Liver (tissue), 8 donors: ENCODE measurements at regions not wholly inside any gene's neighbourhood (a gene's known extent, or its start where the extent isn't known, plus 50 kb on each side); places are given as distances from the start of the nearest gene placed in this dataset.

Experiments used
- DNase-seq: peaks from one replicate; pipeline ENCODE4 v3.0.0-alpha.2; 2017; ENCODE audit warnings: low spot score
- H3K27ac ChIP-seq, 2 donors: one replicate each; pipeline ENCODE4 v1.7.0; 2013; ENCODE audit warnings: inconsistent platforms in 2 of 2, low read length in 2 of 2, control low read depth in 1 of 2, low read depth in 1 of 2, mild to moderate bottlenecking in 1 of 2
- H3K27me3 ChIP-seq, 4 donors: one replicate each; pipeline versions ENCODE4 v1.6.1 to v1.7.0; 2013; ENCODE audit warnings: low read length in 3 of 4, inconsistent platforms in 1 of 4, mild to moderate bottlenecking in 1 of 4, moderate library complexity in 1 of 4; ENCODE audit not compliant: control insufficient read depth in 4 of 4, insufficient read depth in 4 of 4
- H3K36me3 ChIP-seq, 4 donors: one replicate each; pipeline versions ENCODE4 v1.6.1 to v1.7.0; 2013; ENCODE audit warnings: low read length in 3 of 4, mild to moderate bottlenecking in 3 of 4, low read depth in 1 of 4, moderate library complexity in 1 of 4; ENCODE audit not compliant: control insufficient read depth in 4 of 4, insufficient read depth in 3 of 4
- H3K4me1 ChIP-seq, 4 donors: one replicate each; pipeline versions ENCODE4 v1.6.1 to v1.7.0; 2013; ENCODE audit warnings: low read length in 3 of 4, mild to moderate bottlenecking in 3 of 4, moderate library complexity in 1 of 4; ENCODE audit not compliant: control insufficient read depth in 4 of 4, insufficient read depth in 4 of 4
- H3K4me3 ChIP-seq, 3 donors: one replicate each; pipeline versions ENCODE4 v1.6.1 to v1.7.0; 2013; ENCODE audit warnings: low read length in 3 of 3, control low read depth in 1 of 3, low read depth in 1 of 3, mild to moderate bottlenecking in 1 of 3
- H3K9ac ChIP-seq, 2 donors: one replicate each; pipeline ENCODE4 v1.7.0; 2013; ENCODE audit warnings: low read length in 2 of 2, mild to moderate bottlenecking in 2 of 2, moderate library complexity in 2 of 2, control low read depth in 1 of 2, low read depth in 1 of 2
- H3K9me3 ChIP-seq, 4 donors: one replicate each; pipeline versions ENCODE4 v1.6.1 to v1.7.0; 2013; ENCODE audit warnings: low read length in 3 of 4; ENCODE audit not compliant: control insufficient read depth in 4 of 4
- EGR1 ChIP-seq, 2 donors: IDR thresholded peaks; 2 replicates each; pipeline ENCODE4 v1.6.1; 2016 to 2018; ENCODE audit warnings: antibody characterized with exemption in 2 of 2, low read depth in 2 of 2
- GABPA ChIP-seq, 2 donors: IDR thresholded peaks in 1 of 2; conservative IDR thresholded peaks in 1 of 2; 2 replicates each; pipeline ENCODE4 v1.6.1; 2016; ENCODE audit warnings: antibody characterized with exemption in 2 of 2, mild to moderate bottlenecking in 1 of 2, moderate library complexity in 1 of 2
- HNF4A ChIP-seq, 2 donors: conservative IDR thresholded peaks; 2 replicates each; pipeline ENCODE4 v1.6.1; 2016; ENCODE audit warnings: antibody characterized with exemption in 2 of 2, mild to moderate bottlenecking in 2 of 2
- HNF4G ChIP-seq: IDR thresholded peaks from 2 replicates; pipeline ENCODE4 v1.6.1; 2016; ENCODE audit warnings: antibody characterized with exemption
- JUND ChIP-seq, 2 donors: IDR thresholded peaks; 2 replicates each; pipeline ENCODE4 v1.6.1; 2016; ENCODE audit warnings: antibody characterized with exemption in 2 of 2
- RAD21 ChIP-seq, 2 donors: IDR thresholded peaks; 2 replicates each; pipeline ENCODE4 v1.6.1; 2016; ENCODE audit warnings: antibody characterized with exemption in 2 of 2, mild to moderate bottlenecking in 2 of 2
- RXRA ChIP-seq, 2 donors: IDR thresholded peaks; 2 replicates each; pipeline ENCODE4 v1.6.1; 2017 to 2018; ENCODE audit warnings: antibody characterized with exemption in 2 of 2, mild to moderate bottlenecking in 1 of 2
- SP1 ChIP-seq: IDR thresholded peaks from 2 replicates; pipeline ENCODE4 v1.6.1; 2018; ENCODE audit warnings: antibody characterized with exemption, mild to moderate bottlenecking
- YY1 ChIP-seq: IDR thresholded peaks from 2 replicates; pipeline ENCODE4 v1.6.1; 2016; ENCODE audit warnings: antibody characterized with exemption, mild to moderate bottlenecking
- WGBS: extraction: QIAGEN DNeasy Blood & Tissue Kit; methylation state at CpG from one replicate; pipeline ENCODE4 v1.1.7; 2013; 5-methylcytosine and 5-hydroxymethylcytosine counted together
- TF ChIP-seq, protein P1 (sequence below): IDR thresholded peaks from 2 replicates; pipeline ENCODE4 v1.6.1; 2016; ENCODE audit warnings: antibody characterized with exemption
- TF ChIP-seq, protein P2 (sequence below): IDR thresholded peaks from 2 replicates; pipeline ENCODE4 v1.6.1; 2016; ENCODE audit warnings: antibody characterized with exemption
- TF ChIP-seq, protein P3 (sequence below): fragments of 150-350 bp; IDR thresholded peaks from 2 replicates; pipeline ENCODE4 v1.5.1; 2017; ENCODE audit warnings: improper control_type of control experiment, low read depth, low read length; ENCODE audit not compliant: missing input control
- TF ChIP-seq, protein P4 (sequence below): IDR thresholded peaks from 2 replicates; pipeline ENCODE4 v1.6.1; 2016; ENCODE audit warnings: antibody characterized with exemption
- donor health status: healthy.
- donor health status: healthy.
- donor health status: healthy.
- donor health status: healthy.
- donor health status: healthy.

DNA sequence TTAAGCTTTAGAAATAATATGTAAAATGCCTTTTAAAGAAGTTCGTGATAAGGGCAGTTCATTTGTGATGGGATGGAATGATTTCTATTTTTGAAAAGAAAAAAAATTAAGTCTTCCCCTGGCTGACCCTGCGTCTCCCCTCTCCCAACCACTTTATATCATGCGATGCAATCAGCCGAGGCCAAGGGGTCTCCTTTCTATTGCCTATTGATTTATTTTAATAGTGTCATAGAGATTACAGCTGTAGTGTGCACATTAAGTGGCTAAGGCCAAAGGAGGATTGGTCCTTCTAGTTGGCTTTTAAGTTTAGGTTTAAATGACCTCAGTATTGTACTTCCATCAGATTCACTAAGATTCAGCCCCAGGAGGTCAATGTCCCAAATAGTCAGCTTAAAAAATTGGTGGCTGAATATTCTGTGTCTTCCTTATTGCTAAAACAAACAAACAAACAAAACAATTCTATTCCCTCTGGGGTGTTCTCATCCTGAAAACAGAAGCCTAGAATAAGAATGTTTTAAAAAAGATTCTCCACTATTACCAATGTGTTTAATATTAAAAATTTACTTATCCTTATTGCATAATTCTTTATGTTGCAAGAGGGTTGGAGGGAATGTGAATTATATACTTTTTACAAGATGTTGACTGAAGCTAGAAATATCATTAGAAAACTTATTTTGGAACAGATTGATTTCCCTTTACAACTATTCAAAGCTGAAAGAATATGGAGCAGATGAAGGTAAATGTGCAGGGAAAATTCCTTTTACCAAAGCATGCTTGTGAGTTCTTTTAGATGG, 359.1 kb downstream of the SAMD5 start:
- H3K27me3 ChIP-seq, result no peaks in the 10 kb centered on the region
- no peak for DNase-seq
- no peak overlapping the region for H3K9ac ChIP-seq
- no peak overlapping the region for H3K27ac ChIP-seq
- no peak for TF ChIP-seq HNF4G
- no peak for TF ChIP-seq HNF4A (conservative IDR thresholded peaks at IDR 0.05)
- no peak for TF ChIP-seq SP1
- TF ChIP-seq, protein P1, sequence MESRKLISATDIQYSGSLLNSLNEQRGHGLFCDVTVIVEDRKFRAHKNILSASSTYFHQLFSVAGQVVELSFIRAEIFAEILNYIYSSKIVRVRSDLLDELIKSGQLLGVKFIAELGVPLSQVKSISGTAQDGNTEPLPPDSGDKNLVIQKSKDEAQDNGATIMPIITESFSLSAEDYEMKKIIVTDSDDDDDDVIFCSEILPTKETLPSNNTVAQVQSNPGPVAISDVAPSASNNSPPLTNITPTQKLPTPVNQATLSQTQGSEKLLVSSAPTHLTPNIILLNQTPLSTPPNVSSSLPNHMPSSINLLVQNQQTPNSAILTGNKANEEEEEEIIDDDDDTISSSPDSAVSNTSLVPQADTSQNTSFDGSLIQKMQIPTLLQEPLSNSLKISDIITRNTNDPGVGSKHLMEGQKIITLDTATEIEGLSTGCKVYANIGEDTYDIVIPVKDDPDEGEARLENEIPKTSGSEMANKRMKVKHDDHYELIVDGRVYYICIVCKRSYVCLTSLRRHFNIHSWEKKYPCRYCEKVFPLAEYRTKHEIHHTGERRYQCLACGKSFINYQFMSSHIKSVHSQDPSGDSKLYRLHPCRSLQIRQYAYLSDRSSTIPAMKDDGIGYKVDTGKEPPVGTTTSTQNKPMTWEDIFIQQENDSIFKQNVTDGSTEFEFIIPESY, result no peak
- no peak for TF ChIP-seq YY1
- TF ChIP-seq, protein P2, sequence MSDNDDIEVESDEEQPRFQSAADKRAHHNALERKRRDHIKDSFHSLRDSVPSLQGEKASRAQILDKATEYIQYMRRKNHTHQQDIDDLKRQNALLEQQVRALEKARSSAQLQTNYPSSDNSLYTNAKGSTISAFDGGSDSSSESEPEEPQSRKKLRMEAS, result no peak
- peaks cover 0 to 3% (median 0%) of the 10 kb centered on the region in 4 donors for H3K4me1 ChIP-seq
- no peaks in the 10 kb centered on the region for H3K36me3 ChIP-seq
- no peaks in the 10 kb centered on the region for H3K9me3 ChIP-seq
- WGBS, result 85% methylated on average over 4 of the region's 4 CpGs
- H3K4me3 ChIP-seq, result no peak overlapping the region

DNA sequence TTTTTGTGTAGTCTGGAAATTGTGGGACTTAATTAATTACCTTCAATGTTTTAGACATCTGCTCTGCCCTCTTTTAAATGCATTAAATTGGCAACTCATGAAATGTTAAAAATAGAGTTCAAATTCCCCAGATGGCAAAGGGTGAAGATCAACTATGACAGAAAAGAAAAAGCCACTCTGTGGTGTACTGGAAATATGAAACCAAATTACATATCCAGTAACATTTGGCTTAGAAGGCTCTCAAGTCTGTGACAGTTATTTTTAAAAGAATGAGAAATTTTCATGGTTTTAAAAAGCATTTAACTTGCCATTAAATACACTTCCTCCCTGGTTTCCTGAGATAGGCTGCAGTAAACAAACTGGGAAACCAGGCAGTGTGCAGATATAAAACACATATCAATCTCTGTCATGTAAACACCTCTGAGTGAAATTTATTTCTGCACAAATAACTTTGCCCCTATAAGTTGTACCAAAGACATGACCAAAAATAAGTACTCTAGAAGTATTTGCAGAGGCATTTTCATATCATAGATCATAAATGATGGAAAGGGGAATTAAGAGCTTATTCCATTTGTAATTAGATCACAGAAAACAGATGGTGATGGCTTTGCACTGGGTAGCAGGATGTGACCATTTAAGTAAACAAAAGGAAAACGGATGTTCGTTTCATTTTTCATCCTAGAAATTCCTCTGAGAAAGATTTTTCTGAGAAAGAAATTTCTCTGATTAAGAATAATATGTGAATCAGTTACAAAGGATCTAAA, 360.1 kb downstream of the SAMD5 start:
- Histone ChIP-seq H3K4me1 (peaks cover 0 to 3% (median 0%) of the 10 kb centered on the region in 4 donors), H3K36me3 (no peaks in the 10 kb centered on the region), H3K27ac (no peak overlapping the region), H3K9ac (no peak overlapping the region), H3K9me3 (no peaks in the 10 kb centered on the region), H3K27me3 (no peaks in the 10 kb centered on the region), H3K4me3 (no peak overlapping the region)
- DNase-seq, result no peak
- 43% methylated on average over 2 of the region's 2 CpGs for WGBS
- no peak for TF ChIP-seq HNF4G
- TF ChIP-seq, protein P3, sequence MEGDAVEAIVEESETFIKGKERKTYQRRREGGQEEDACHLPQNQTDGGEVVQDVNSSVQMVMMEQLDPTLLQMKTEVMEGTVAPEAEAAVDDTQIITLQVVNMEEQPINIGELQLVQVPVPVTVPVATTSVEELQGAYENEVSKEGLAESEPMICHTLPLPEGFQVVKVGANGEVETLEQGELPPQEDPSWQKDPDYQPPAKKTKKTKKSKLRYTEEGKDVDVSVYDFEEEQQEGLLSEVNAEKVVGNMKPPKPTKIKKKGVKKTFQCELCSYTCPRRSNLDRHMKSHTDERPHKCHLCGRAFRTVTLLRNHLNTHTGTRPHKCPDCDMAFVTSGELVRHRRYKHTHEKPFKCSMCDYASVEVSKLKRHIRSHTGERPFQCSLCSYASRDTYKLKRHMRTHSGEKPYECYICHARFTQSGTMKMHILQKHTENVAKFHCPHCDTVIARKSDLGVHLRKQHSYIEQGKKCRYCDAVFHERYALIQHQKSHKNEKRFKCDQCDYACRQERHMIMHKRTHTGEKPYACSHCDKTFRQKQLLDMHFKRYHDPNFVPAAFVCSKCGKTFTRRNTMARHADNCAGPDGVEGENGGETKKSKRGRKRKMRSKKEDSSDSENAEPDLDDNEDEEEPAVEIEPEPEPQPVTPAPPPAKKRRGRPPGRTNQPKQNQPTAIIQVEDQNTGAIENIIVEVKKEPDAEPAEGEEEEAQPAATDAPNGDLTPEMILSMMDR, result no peak

DNA sequence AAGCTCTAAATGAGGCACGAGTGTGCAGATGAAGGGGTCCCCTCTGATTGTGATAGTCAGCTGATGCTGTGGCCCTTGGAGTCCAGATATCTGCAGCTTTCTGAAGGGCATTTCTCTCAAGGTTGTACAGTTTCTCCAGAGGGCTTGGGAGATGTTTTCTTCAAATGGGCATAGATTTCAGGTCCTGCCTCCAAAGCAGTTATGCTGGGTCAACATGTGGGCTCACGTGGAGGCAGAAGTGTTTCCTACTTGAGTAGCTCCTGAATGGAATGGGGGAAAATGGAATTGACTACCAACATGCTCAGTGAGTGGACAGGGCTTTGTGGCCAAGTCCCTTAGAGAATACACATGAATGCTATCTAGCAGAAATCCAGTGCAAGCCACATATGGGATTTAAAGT, 360.7 kb downstream of the SAMD5 start:
- Histone ChIP-seq H3K9me3 (no peaks in the 10 kb centered on the region), H3K27me3 (no peaks in the 10 kb centered on the region), H3K4me3 (no peak overlapping the region), H3K4me1 (peaks cover 0 to 3% (median 0%) of the 10 kb centered on the region in 4 donors), H3K9ac (no peak overlapping the region), H3K36me3 (no peaks in the 10 kb centered on the region), H3K27ac (no peak overlapping the region)
- 52% methylated on average over 2 of the region's 2 CpGs for WGBS
- TF ChIP-seq GABPA (IDR thresholded peaks at IDR 0.05 in 1 of 2, conservative IDR thresholded peaks at IDR 0.05 in 1 of 2), result no peak
- no peak for TF ChIP-seq RAD21 (IDR thresholded peaks at IDR 0.05)
- no peak for TF ChIP-seq RXRA (IDR thresholded peaks at IDR 0.05)
- TF ChIP-seq JUND (IDR thresholded peaks at IDR 0.05), result no peak
- TF ChIP-seq, protein P4, sequence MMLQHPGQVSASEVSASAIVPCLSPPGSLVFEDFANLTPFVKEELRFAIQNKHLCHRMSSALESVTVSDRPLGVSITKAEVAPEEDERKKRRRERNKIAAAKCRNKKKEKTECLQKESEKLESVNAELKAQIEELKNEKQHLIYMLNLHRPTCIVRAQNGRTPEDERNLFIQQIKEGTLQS, result no peak
- TF ChIP-seq EGR1 (IDR thresholded peaks at IDR 0.05; ENCODE audit: low read depth in 2 of 2), result no peak
- DNase-seq, result no peak
